ENCODE measurements at regions not wholly inside any gene's neighbourhood (a gene's known extent, or its start where the extent isn't known, plus 50 kb on each side); places are given as distances from the start of the nearest gene placed in this dataset.

DNA sequence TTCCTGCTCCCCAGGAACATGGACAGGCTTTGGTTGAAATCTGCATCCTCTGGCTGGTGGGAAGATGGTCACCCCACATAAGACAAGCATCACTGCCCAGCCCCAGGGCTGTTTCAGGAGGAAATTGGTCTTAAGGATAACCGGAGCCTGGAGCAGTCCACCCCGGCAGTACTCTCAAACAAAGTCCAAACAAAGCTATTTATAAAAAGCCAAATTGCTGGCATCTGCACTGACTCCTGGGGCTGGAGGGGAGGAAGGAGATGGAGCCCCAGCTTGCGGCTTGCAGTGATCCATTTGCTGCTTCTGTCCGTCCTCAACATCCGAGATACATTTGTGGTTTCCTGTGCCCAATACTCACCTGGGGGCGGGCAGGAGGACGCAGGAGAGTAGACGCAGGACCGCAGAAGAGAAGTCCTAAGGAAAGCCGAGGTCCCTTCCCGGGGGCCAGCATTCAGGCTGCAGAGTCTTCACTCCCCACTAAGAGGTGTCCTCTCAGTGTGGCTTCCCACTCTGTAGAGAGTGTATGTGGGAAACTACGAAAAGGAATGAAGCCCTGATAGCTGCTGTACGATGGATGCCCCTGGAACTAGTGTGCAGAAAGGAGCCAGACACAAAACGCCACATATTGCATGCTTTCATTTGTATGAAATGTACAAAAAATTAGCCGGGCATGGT lies 107.3 kb upstream of the FGF3 start (continued):
- no peak for TF ChIP-seq RNF2 (IDR thresholded peaks at IDR 0.05; ENCODE audit: borderline replicate concordance, low read depth, low read length, missing control alignments, poor library complexity, severe bottlenecking)
- TF ChIP-seq ATF2 (IDR thresholded peaks at IDR 0.05; ENCODE audit: low read length), result no peak
- no peak for TF ChIP-seq KDM5A (IDR thresholded peaks at IDR 0.05; ENCODE audit: low read length)
